Adrenal gland (tissue), 9 donors: ENCODE measurements at regions not wholly inside any gene's neighbourhood (a gene's known extent, or its start where the extent isn't known, plus 50 kb on each side); places are given as distances from the start of the nearest gene placed in this dataset.
A peak's percentile ranks its signal among the peaks of the same experiment; 100 is the strongest.

ENCODE experiments used
- DNase-seq, 7 donors: peaks; one replicate each; pipeline ENCODE4 v3.0.0-alpha.2; 2019 to 2020
- H3K27ac ChIP-seq, 5 donors: fragments of 200-600 bp; sonication (generic) in 4 of 5; 1 replicate in 3 of 5; 2 replicates in 2 of 5; pipeline versions ENCODE4 v1.5.1 to v1.8.0; 2016 to 2020; ENCODE audit warnings: mild to moderate bottlenecking in 1 of 5
- H3K27me3 ChIP-seq: fragments of 200-600 bp; 2 replicates; pipeline ENCODE4 v1.8.0; 2021
- H3K36me3 ChIP-seq, 2 donors: fragments of 200-600 bp; replicated peaks in 1 of 2; 1 replicate in 1 of 2; 2 replicates in 1 of 2; pipeline versions ENCODE4 v1.5.1 to v1.8.0; 2018 to 2022
- H3K4me1 ChIP-seq, 2 donors: fragments of 200-600 bp; replicated peaks in 1 of 2; 1 replicate in 1 of 2; 2 replicates in 1 of 2; pipeline versions ENCODE4 v1.5.1 to v1.8.0; 2018 to 2021
- H3K4me3 ChIP-seq, 4 donors: fragments of 200-600 bp; sonication (generic) in 3 of 4; one replicate each; pipeline ENCODE4 v1.5.1; 2016 to 2018
- H3K9me3 ChIP-seq, 3 donors: fragments of 200-600 bp; sonication (generic) in 1 of 3; replicated peaks in 1 of 3; 1 replicate in 2 of 3; 2 replicates in 1 of 3; pipeline versions ENCODE4 v1.5.1 to v1.8.0; 2016 to 2021
- CTCF ChIP-seq, 6 experiments: fragments of 450-650 bp in 4 of 6; fragments of 200-600 bp in 2 of 6; sonication (generic) in 1 of 6; IDR thresholded peaks; 1 replicate in 5 of 6; 2 replicates in 1 of 6; pipeline versions ENCODE4 v1.5.1 to v1.8.0; 2016 to 2021; ENCODE audit warnings: antibody characterized with exemption in 6 of 6, mild to moderate bottlenecking in 2 of 6, moderate library complexity in 1 of 6
- POLR2A ChIP-seq, 2 donors: fragments of 450-650 bp; IDR thresholded peaks; one replicate each; pipeline ENCODE4 v1.6.1; 2017; ENCODE audit warnings: antibody characterized with exemption in 2 of 2, mild to moderate bottlenecking in 2 of 2, moderate library complexity in 1 of 2
- WGBS, 4 donors: extraction: QIAGEN DNeasy Blood & Tissue Kit in 2 of 4; methylation state at CpG; one replicate each; pipeline versions ENCODE4 v1.1.5 to v1.1.7; 2013 to 2017; 5-methylcytosine and 5-hydroxymethylcytosine counted together
- intact Hi-C, 2 donors: fragments of 100-400 bp; cut with DNase I; formaldehyde crosslinking; loops; one replicate each; pipeline versions ENCODE4 v1.14.1 to v1.15.0; 2022 to 2023
- donor health status: healthy with polysubstance abuse.
- donor health status: Bipolar disorder and iron deficiency.
- donor health status: DM: yes; HTN: yes; CAD: no.
- donor health status: DM: no; HTN: no; CAD: no.
- donor health status: DM: no; HTN: no; CAD: no.

GRCh38 chrX:23525531-23525930 is 141.8 kb upstream of the PRDX4 start:
- Histone ChIP-seq H3K4me3 (no peak overlapping the region), H3K27me3 (no peaks in the 10 kb centered on the region), H3K9me3 (no peaks in the 10 kb centered on the region), H3K36me3 (no peaks in the 10 kb centered on the region), H3K27ac (no peak overlapping the region), H3K4me1 (no peaks in the 10 kb centered on the region)
- TF ChIP-seq CTCF (IDR thresholded peaks at IDR 0.05) (no peak), POLR2A (IDR thresholded peaks at IDR 0.05) (no peak)
- no peak for DNase-seq
- WGBS, 4 donors, result 50 to 68% (median 58%) methylated on average over 1 of the region's 1 CpG
- intact Hi-C loops, result no loop called here

- H3K27me3 ChIP-seq, result peaks cover 7% of the 10 kb centered on the region
- no peaks in the 10 kb centered on the region for H3K4me1 ChIP-seq
- TF ChIP-seq POLR2A (IDR thresholded peaks at IDR 0.05) (no peak), CTCF (IDR thresholded peaks at IDR 0.05) (no peak)
- no peaks in the 10 kb centered on the region for H3K36me3 ChIP-seq
- DNase-seq, result no peak
- intact Hi-C loops, result no loop called here
- H3K27ac ChIP-seq, result no peak overlapping the region
- no peaks in the 10 kb centered on the region for H3K9me3 ChIP-seq
- H3K4me3 ChIP-seq, result no peak overlapping the region
- 85 to 88% (median 88%) methylated on average over 3 to 9 of the region's 9 CpGs; no CpG with 5 or more reads in 1 of the 4 donors for WGBS, 4 donors
These were observed 126.8 kb upstream of the PRDX4 start for GRCh38 chrX:23540532-23540931.

GRCh38 chrX:23548164-23548563 is 119.1 kb upstream of the PRDX4 start:
- Histone ChIP-seq H3K36me3 (no peaks in the 10 kb centered on the region), H3K27me3 (peaks cover 3% of the 10 kb centered on the region), H3K4me3 (no peak overlapping the region), H3K27ac (no peak overlapping the region), H3K4me1 (no peaks in the 10 kb centered on the region), H3K9me3 (no peaks in the 10 kb centered on the region)
- intact Hi-C loops, result no loop called here
- no peak for TF ChIP-seq POLR2A (IDR thresholded peaks at IDR 0.05)
- WGBS, 4 donors, result 74 to 83% (median 76%) methylated on average over 5 of the region's 5 CpGs
- no peak for DNase-seq

GRCh38 chrX:23552303-23552702 is 115.0 kb upstream of the PRDX4 start:
- intact Hi-C loops, result no loop called here
- TF ChIP-seq POLR2A (IDR thresholded peaks at IDR 0.05), result no peak
- no peak for TF ChIP-seq CTCF (IDR thresholded peaks at IDR 0.05)
- no peaks in the 10 kb centered on the region for H3K9me3 ChIP-seq
- no peak overlapping the region for H3K27ac ChIP-seq
- H3K4me3 ChIP-seq, result no peak overlapping the region
- H3K4me1 ChIP-seq, result no peaks in the 10 kb centered on the region
- H3K27me3 ChIP-seq, result peaks cover 3% of the 10 kb centered on the region
- no peak for DNase-seq
- no peaks in the 10 kb centered on the region for H3K36me3 ChIP-seq

GRCh38 chrX:23554304-23554703 is 113.0 kb upstream of the PRDX4 start:
- Histone ChIP-seq H3K9me3 (no peaks in the 10 kb centered on the region), H3K27ac (no peak overlapping the region), H3K27me3 (peaks cover 3% of the 10 kb centered on the region), H3K4me1 (no peaks in the 10 kb centered on the region), H3K4me3 (no peak overlapping the region), H3K36me3 (no peaks in the 10 kb centered on the region)
- WGBS, 4 donors, result 2 to 12% (median 7%) methylated on average over 3 of the region's 3 CpGs
- intact Hi-C loops, result no loop called here
- TF ChIP-seq POLR2A (IDR thresholded peaks at IDR 0.05) (no peak), CTCF (IDR thresholded peaks at IDR 0.05) (peak; percentile 25 to 55 (median 38))
- DNase-seq, result no peak
